Ishikawa (cell line): ENCODE measurements at regions not wholly inside any gene's neighbourhood (a gene's known extent, or its start where the extent isn't known, plus 50 kb on each side); places are given as distances from the start of the nearest gene placed in this dataset.

Experiments used
- CEBPB ChIP-seq: IDR thresholded peaks from 2 replicates; pipeline ENCODE4 v1.6.1; 2012
- CREB1 ChIP-seq: IDR thresholded peaks from 2 replicates; pipeline ENCODE4 v1.6.1; 2012; ENCODE audit warnings: low read depth
- EGR1 ChIP-seq: IDR thresholded peaks from 2 replicates; pipeline ENCODE4 v1.6.1; 2012
- EP300 ChIP-seq: IDR thresholded peaks from 2 replicates; pipeline ENCODE4 v1.6.1; 2012; ENCODE audit warnings: borderline replicate concordance
- FOXM1 ChIP-seq: IDR thresholded peaks from 2 replicates; pipeline ENCODE4 v1.6.1; 2012; ENCODE audit warnings: low read depth, borderline replicate concordance
- MAX ChIP-seq: IDR thresholded peaks from 2 replicates; pipeline ENCODE4 v1.6.1; 2012
- NFIC ChIP-seq: IDR thresholded peaks from 2 replicates; pipeline ENCODE4 v1.6.1; 2012
- RAD21 ChIP-seq: IDR thresholded peaks from 2 replicates; pipeline ENCODE4 v1.6.1; 2012; ENCODE audit warnings: low read depth
- TAF1 ChIP-seq: IDR thresholded peaks from 2 replicates; pipeline ENCODE4 v1.6.1; 2012; ENCODE audit warnings: low read depth, mild to moderate bottlenecking
- TCF12 ChIP-seq: IDR thresholded peaks from 2 replicates; pipeline ENCODE4 v1.6.1; 2012; ENCODE audit warnings: low read depth
- TEAD4 ChIP-seq: IDR thresholded peaks from 2 replicates; pipeline ENCODE4 v1.6.1; 2012
- YY1 ChIP-seq: IDR thresholded peaks from 2 replicates; pipeline ENCODE4 v1.6.1; 2012; ENCODE audit warnings: low read depth
- ZBTB7A ChIP-seq: IDR thresholded peaks from 2 replicates; pipeline ENCODE4 v1.6.1; 2012; ENCODE audit warnings: low read depth
- TF ChIP-seq, protein P1 (sequence below): IDR thresholded peaks from 2 replicates; pipeline ENCODE4 v1.6.1; 2012; ENCODE audit warnings: low read depth, mild to moderate bottlenecking
- TF ChIP-seq, protein P2 (sequence below): IDR thresholded peaks from 2 replicates; pipeline ENCODE4 v1.6.1; 2012

DNA sequence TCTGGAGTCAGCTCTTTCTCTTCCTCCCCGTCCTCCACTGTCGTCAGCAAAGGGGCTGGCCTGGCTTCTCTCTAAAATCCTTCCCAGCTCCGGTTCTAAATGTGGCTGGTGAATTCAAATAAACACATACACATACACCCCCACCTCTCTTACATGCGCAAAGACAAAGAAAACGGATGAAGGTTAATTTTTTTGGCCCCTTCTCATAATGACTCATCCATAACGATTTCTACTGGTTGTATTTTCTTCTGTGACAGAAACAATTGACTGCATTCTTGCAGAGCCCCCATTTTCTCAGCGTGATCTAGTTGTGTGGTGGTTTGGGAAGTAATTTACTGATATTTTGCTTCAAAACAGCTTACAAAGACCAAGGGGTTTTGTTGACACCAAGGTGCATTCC is 130.0 kb upstream of the NTM start:
- TF ChIP-seq EP300: no peak
- no peak for TF ChIP-seq CREB1
- TF ChIP-seq ZBTB7A: no peak

DNA sequence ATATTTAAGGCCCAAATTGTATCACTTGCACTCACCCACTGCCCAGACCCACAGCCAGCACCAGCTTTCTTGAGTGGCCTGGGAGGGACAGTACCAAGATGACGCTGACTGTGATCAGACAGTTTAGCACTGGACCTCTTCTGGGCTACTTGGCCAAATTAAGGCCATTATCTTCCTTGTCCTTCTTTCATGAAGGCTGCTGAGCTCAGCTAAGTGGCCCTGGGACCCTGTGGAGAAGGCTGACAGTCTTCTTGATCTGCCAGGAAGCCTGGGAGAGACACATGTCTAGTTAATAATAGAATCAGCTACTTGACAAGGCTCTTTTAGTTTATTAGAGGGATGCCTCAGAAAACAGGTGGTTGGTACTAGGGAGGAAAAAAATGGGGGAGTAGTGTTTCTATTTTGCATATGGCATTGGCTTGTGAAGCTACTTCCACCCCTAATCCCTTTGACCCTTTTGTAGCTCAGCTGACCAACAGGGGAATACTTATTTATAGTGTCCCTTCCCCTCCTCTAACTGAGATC is 127.9 kb upstream of the NTM start:
- TF ChIP-seq, protein P1, sequence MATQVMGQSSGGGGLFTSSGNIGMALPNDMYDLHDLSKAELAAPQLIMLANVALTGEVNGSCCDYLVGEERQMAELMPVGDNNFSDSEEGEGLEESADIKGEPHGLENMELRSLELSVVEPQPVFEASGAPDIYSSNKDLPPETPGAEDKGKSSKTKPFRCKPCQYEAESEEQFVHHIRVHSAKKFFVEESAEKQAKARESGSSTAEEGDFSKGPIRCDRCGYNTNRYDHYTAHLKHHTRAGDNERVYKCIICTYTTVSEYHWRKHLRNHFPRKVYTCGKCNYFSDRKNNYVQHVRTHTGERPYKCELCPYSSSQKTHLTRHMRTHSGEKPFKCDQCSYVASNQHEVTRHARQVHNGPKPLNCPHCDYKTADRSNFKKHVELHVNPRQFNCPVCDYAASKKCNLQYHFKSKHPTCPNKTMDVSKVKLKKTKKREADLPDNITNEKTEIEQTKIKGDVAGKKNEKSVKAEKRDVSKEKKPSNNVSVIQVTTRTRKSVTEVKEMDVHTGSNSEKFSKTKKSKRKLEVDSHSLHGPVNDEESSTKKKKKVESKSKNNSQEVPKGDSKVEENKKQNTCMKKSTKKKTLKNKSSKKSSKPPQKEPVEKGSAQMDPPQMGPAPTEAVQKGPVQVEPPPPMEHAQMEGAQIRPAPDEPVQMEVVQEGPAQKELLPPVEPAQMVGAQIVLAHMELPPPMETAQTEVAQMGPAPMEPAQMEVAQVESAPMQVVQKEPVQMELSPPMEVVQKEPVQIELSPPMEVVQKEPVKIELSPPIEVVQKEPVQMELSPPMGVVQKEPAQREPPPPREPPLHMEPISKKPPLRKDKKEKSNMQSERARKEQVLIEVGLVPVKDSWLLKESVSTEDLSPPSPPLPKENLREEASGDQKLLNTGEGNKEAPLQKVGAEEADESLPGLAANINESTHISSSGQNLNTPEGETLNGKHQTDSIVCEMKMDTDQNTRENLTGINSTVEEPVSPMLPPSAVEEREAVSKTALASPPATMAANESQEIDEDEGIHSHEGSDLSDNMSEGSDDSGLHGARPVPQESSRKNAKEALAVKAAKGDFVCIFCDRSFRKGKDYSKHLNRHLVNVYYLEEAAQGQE: no peak
- no peak for TF ChIP-seq NFIC
- TF ChIP-seq TEAD4: no peak
- no peak for TF ChIP-seq FOXM1
- no peak for TF ChIP-seq MAX
- TF ChIP-seq CREB1: no peak

- TF ChIP-seq CREB1 (no peak), YY1 (no peak), NFIC (no peak), RAD21 (no peak), TCF12 (no peak), FOXM1 (no peak), EGR1 (no peak), ZBTB7A (no peak), EP300 (no peak), MAX (no peak), TEAD4 (no peak), TAF1 (no peak), CEBPB (no peak)
- TF ChIP-seq, protein P2, sequence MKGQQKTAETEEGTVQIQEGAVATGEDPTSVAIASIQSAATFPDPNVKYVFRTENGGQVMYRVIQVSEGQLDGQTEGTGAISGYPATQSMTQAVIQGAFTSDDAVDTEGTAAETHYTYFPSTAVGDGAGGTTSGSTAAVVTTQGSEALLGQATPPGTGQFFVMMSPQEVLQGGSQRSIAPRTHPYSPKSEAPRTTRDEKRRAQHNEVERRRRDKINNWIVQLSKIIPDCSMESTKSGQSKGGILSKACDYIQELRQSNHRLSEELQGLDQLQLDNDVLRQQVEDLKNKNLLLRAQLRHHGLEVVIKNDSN: no peak
- TF ChIP-seq, protein P1: no peak
Measured at GRCh38 chr11:131246156-131246555, 124.3 kb upstream of the NTM start.

DNA sequence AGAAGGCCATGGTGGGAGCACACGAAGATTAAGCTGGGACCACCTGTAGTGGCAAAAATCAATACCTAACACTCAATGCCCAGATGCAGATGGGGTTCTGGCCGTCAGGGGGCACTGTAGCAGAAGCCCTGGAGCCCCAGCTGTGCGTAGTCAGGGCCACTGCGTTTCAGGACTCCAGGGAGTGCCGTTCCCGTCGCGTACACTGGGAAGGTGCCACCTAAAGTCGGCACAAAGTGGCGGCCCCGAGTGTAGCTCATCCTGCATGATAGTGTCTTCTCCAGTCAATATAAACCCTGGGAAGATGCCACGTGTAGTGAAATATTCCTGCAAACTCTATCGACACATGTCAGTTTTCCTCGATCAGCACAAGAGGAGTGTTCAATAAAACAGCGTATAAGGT is 123.8 kb upstream of the NTM start:
- TF ChIP-seq FOXM1 (no peak), YY1 (no peak), RAD21 (peak; percentile 56)

- TF ChIP-seq EP300 (no peak), EGR1 (no peak), ZBTB7A (no peak), CEBPB (no peak), TEAD4 (no peak), CREB1 (no peak)
- TF ChIP-seq, protein P1: no peak
Measured at GRCh38 chr11:131248588-131248987, 121.8 kb upstream of the NTM start.

DNA sequence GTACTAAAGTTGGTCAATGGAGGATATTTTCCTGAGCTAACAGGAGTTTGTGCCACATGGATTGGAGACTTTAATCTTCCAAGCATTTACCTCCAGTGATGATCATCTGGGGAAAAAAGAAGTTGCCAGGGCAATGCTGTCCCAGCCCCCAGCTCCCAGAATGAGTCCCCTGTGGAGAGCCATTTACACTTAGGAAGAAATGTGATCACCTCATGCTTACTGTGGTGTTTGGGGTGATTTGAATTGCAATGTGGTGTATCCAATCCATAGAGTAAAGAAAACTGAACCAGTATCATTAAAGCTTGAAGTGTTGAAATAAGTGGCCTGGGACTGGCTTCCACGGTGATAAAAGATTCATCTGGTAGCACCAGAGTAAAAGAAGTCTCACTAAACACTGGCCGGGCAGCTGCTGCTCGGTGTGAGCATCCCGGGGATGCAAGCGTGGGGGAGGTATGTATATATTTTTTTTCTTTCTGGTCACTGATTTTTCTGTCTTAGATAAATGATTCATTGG is 117.2 kb upstream of the NTM start:
- TF ChIP-seq ZBTB7A (no peak), TCF12 (no peak), YY1 (no peak), TAF1 (no peak), CREB1 (no peak), EGR1 (no peak), NFIC (no peak), CEBPB (no peak), FOXM1 (no peak), RAD21 (no peak), MAX (no peak), TEAD4 (no peak), EP300 (no peak)
- TF ChIP-seq, protein P1: no peak
- TF ChIP-seq, protein P2: no peak
